ENCODE measurements at regions not wholly inside any gene's neighbourhood (a gene's known extent, or its start where the extent isn't known, plus 50 kb on each side); places are given as distances from the start of the nearest gene placed in this dataset.

DNA sequence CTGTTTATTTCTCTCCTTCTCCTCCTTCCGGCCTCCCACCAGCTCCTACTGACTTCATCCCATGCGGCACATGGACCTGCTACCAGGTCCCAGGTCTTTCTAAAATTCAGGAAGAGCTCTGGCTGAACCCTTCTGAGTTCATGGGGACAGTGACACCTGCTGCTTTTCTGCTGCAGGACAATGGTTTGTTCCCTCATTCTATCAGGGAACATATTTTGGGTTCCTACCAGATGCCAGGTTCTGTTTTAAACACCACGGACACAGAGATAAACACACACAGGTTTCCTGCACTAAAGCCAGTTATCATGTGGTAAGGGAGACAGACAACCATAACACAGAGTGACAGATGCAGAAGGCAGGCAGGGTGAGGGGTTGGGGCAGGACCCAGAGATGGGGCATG is 114.0 kb upstream of the RAB4A start:
- DNase-seq (no peak), ATAC-seq (peak in 3 of 4 donors; percentile 57 to 83 (median 66))
- Histone ChIP-seq H3K4me3 (no peak overlapping the region), H3K36me3 (ENCODE audit: insufficient read depth in 1 of 2, low read depth in 1 of 2) (no peaks in the 10 kb centered on the region), H3K9me3 (no peaks in the 10 kb centered on the region), H3K4me1 (no peaks in the 10 kb centered on the region), H3K27me3 (ENCODE audit: insufficient read depth in 3 of 3, low read length in 2 of 3) (no peaks in the 10 kb centered on the region), H3K27ac (no peak overlapping the region)
- WGBS, 3 donors = 55 to 60% (median 58%) methylated on average over 3 of the region's 3 CpGs
- TF ChIP-seq, protein P1, sequence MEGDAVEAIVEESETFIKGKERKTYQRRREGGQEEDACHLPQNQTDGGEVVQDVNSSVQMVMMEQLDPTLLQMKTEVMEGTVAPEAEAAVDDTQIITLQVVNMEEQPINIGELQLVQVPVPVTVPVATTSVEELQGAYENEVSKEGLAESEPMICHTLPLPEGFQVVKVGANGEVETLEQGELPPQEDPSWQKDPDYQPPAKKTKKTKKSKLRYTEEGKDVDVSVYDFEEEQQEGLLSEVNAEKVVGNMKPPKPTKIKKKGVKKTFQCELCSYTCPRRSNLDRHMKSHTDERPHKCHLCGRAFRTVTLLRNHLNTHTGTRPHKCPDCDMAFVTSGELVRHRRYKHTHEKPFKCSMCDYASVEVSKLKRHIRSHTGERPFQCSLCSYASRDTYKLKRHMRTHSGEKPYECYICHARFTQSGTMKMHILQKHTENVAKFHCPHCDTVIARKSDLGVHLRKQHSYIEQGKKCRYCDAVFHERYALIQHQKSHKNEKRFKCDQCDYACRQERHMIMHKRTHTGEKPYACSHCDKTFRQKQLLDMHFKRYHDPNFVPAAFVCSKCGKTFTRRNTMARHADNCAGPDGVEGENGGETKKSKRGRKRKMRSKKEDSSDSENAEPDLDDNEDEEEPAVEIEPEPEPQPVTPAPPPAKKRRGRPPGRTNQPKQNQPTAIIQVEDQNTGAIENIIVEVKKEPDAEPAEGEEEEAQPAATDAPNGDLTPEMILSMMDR (IDR thresholded peaks at IDR 0.05) = peak; percentile 45
- intact Hi-C loops (cut with DNase I) = loop anchor here (2.0 to 10.0 kb wide), 4 partner anchors 422 to 492 kb away; partner anchors contain the start of gene RHOU (in 1 of the 2)

DNA sequence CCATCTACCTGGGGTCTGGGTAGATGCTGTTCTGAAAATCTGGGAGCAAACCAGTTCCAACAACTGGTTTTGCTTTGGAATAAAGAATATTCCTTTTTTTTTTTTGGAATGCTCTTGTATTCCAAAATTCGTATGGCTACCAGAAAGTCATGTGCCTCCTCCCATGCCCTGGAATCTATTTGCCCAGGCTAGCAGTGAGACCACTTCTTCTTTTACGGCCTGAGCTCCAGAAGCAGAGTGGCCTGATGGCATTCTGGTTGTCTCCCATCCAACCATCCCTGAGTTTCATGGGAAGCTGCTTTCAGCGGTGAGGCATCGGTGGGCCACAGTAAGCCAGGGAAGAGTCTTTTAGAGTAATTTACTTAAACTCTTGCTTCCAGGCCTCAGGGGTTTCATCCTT is 113.4 kb upstream of the RAB4A start:
- H3K9me3 ChIP-seq = no peaks in the 10 kb centered on the region
- no peak overlapping the region for H3K4me3 ChIP-seq
- no peak for ATAC-seq
- intact Hi-C loops (cut with DNase I) = loop anchor here (2.0 to 10.0 kb wide), 4 partner anchors 423 to 493 kb away; partner anchors contain the start of gene RHOU (in 1 of the 2)
- H3K4me1 ChIP-seq = no peaks in the 10 kb centered on the region
- no peaks in the 10 kb centered on the region for H3K27me3 ChIP-seq (ENCODE audit: insufficient read depth in 3 of 3, low read length in 2 of 3)
- WGBS, 3 donors = 79 to 95% (median 80%) methylated on average over 4 of the region's 4 CpGs
- no peak overlapping the region for H3K27ac ChIP-seq
- TF ChIP-seq, protein P1 (IDR thresholded peaks at IDR 0.05) = no peak
- H3K36me3 ChIP-seq (ENCODE audit: insufficient read depth in 1 of 2, low read depth in 1 of 2) = no peaks in the 10 kb centered on the region
- no peak for DNase-seq

DNA sequence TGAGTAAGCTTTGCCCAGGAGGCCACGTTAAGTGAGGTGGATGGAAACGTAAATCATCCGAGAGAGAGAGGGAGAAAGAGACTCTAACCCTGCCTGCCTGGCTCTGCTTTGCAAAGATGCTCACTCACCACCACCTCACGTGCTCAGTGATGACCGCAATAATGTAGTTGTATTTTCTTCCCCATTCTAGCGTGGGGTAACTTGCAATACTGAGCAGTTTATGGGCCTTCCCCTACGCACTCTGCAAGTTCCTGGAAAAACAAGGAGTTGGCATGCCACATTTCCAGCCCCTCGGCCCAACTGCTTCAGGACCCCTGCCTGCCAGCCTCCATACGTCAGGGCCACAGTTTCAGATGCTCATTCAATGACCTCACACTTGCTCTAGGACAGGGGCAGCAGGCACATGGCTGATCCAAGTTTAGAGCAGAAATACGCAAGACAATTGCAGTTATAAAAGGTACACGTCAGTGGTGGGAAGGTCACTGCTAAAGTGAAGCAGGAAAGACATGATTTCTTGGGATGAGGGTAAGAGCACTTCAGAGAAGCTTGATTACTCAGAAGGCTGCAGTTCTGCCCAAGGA is 112.5 kb upstream of the RAB4A start:
- H3K4me3 ChIP-seq = no peak overlapping the region
- H3K36me3 ChIP-seq (ENCODE audit: insufficient read depth in 1 of 2, low read depth in 1 of 2) = no peaks in the 10 kb centered on the region
- TF ChIP-seq, protein P1 (IDR thresholded peaks at IDR 0.05) = no peak
- H3K9me3 ChIP-seq = no peaks in the 10 kb centered on the region
- H3K27ac ChIP-seq = no peak overlapping the region
- H3K4me1 ChIP-seq = no peaks in the 10 kb centered on the region
- ATAC-seq (peak in 3 of 4 donors; percentile 37 to 43 (median 43)), DNase-seq (no peak)
- WGBS, 3 donors = 81 to 83% (median 82%) methylated on average over 11 of the region's 11 CpGs
- H3K27me3 ChIP-seq (ENCODE audit: insufficient read depth in 3 of 3, low read length in 2 of 3) = no peaks in the 10 kb centered on the region
- intact Hi-C loops (cut with DNase I) = loop anchor here (5.0 to 10.0 kb wide), 2 partner anchors 471 to 474 kb away; no protein-coding TSS in a partner anchor

DNA sequence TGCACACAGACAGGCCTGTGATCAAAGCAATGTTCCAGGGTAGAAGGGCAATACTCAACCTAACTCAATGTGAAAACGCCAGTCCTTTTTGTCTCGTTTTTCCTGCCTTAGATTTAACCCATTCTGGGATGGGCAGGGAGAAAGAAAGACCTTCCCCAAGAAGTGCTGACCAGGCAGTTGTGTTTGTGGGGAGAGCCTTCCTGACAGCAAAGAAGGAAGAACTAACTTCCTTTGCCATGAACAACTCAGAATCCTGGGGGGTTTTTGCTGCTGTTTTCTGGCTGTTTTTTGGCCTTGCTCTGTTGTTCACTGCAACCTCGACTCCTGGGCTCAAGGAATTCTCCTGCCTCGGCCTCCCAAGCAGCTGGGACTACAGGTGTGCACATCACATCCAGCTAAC is 112.0 kb upstream of the RAB4A start:
- intact Hi-C loops (cut with DNase I) = loop anchor here (5.0 to 10.0 kb wide), 2 partner anchors 472 to 474 kb away; no protein-coding TSS in a partner anchor
- Histone ChIP-seq H3K9me3 (no peaks in the 10 kb centered on the region), H3K4me3 (no peak overlapping the region), H3K36me3 (ENCODE audit: insufficient read depth in 1 of 2, low read depth in 1 of 2) (no peaks in the 10 kb centered on the region), H3K27me3 (ENCODE audit: insufficient read depth in 3 of 3, low read length in 2 of 3) (no peaks in the 10 kb centered on the region), H3K27ac (no peak overlapping the region), H3K4me1 (no peaks in the 10 kb centered on the region)
- ATAC-seq (no peak), DNase-seq (no peak)
- WGBS, 3 donors = 61 to 71% (median 69%) methylated on average over 4 of the region's 4 CpGs
- TF ChIP-seq, protein P1 (IDR thresholded peaks at IDR 0.05) = no peak

Data from psoas muscle (tissue), 7 donors.